GM12892 (cell line): ENCODE measurements at regions not wholly inside any gene's neighbourhood (a gene's known extent, or its start where the extent isn't known, plus 50 kb on each side); places are given as distances from the start of the nearest gene placed in this dataset.

Experiments used
- POLR2A ChIP-seq: IDR thresholded peaks from 2 replicates; pipeline ENCODE4 v1.6.1; 2011; ENCODE audit warnings: low read depth, low read length, control low read depth
- POLR2AphosphoS5 ChIP-seq: IDR thresholded peaks from 2 replicates; pipeline ENCODE4 v1.6.1; 2011; ENCODE audit warnings: low read depth, low read length, control low read depth
- TAF1 ChIP-seq: IDR thresholded peaks from 2 replicates; pipeline ENCODE4 v1.6.1; 2011; ENCODE audit warnings: low read depth, mild to moderate bottlenecking, control low read depth, low read length, borderline replicate concordance

- TF ChIP-seq POLR2A (no peak), TAF1 (no peak), POLR2AphosphoS5 (no peak)
Measured at GRCh38 chrX:64642482-64642881, 247.2 kb upstream of the MTMR8 start.
